Hematopoietic multipotent progenitor cell treated with erythropoietin and hydrocortisone succinate and interleukin-3 and kit ligand, for 15 days (in vitro differentiated cells): ENCODE measurements at regions not wholly inside any gene's neighbourhood (a gene's known extent, or its start where the extent isn't known, plus 50 kb on each side); places are given as distances from the start of the nearest gene placed in this dataset.
"Not testable (repeated sequence)": the region's sequence is repeated elsewhere in the genome, so short reads cannot be mapped to it uniquely, and the experiment has no call there.

Source experiments
- DNase-seq: peaks from one replicate; pipeline ENCODE4 v3.0.0-alpha.2; 2015; ENCODE audit warnings: low spot score

DNA sequence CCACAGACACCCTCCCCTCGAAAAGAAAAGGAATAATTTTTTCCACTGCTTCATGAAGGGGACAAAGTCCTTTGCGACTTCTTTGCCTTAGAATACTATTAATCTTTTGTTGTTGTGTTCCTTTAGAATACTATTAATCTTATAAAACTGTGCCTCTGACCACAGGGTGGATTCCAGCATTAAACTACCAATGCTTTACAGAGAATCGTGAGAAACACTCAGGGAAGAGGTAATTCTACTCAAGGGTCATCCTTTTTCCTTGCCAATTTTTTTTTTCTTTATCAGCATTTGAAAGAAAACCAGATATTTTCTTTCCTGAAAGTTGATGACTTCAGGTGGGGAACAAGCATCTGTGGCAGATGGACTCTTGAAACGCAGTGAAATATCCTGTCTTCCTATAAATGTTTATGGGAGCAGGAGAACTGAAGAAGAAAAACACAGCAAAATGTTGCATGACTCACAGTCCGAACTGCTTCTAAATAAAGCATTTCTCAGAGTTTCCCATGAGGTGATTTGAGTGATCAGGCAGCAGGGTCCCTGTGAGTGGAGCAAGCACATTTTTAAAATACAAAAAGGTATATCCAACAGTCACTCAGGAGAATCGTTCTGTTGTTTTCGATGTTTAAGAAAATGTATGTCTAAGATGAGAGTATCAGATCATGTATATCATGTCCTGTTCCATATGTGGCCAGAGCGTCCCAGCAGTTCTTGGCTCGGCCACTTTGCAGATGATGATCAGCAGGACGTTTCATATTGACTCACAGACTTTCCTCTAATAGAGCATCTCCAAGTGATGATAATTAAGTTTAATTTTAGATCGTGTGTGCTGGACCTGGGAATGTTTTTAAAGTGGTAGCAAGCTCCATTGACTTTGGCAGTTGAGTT lies 154.2 kb upstream of the RUNX1 start:
- no peak for DNase-seq

- DNase-seq = no peak
Observed at GRCh38 chr21:35202431-35202830, 153.3 kb upstream of the RUNX1 start.

DNA sequence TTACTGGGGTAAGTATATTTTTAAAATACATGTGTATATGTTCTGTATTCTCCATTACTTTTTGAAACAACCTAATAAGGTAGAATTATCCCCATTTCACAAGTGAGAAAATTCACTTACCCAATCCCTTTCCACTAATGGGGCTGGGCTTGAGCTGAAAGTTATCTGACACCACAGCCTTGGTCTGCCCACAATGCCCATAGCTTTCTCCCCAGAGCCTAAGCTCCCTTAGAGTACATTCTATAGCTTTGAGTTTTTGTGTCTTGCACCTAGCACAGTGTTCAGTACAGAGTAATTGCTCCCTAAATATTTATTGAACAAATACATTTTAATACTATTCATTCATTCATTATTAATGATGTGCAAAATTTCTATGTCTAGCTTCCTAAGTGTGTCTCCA lies 152.7 kb upstream of the RUNX1 start:
- no peak for DNase-seq

- no peak for DNase-seq
Observed at GRCh38 chr21:35201288-35201687, 152.2 kb upstream of the RUNX1 start.

- no peak for DNase-seq
Observed at GRCh38 chr21:35199733-35200015, 150.6 kb upstream of the RUNX1 start.

DNA sequence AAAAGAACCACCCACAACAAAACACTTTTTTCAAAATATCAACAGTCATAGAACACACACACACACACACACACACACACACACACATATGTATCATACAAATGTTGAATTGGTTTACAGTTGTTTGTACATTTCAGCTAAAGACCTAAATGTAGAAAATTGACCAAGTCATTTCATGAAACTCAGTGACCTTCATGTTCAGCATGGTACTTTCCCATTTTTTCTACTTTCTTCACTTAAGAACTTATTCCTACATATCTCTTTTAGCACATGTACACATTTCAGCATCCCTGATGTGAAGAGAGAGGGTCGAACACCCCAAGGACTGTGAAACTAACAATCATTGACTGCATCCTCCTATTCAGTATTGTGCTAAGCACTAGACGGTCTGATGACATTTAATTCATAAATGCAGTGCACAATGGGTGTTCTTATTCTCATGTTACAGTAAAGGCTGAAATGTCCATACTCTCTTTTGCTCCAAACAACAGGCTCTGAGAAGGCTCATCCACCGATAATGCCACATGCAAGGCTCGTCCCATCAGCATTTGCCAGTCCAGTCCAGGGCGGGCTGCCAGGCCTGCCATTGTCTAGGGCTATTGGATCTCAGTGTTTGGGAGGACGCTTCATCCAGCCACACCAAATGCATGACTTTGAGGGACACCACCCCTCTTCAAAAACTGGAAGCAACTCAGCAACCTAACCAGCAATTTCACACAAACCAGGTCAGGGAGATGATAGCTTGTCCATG lies 150.1 kb upstream of the RUNX1 start:
- DNase-seq = no peak

DNA sequence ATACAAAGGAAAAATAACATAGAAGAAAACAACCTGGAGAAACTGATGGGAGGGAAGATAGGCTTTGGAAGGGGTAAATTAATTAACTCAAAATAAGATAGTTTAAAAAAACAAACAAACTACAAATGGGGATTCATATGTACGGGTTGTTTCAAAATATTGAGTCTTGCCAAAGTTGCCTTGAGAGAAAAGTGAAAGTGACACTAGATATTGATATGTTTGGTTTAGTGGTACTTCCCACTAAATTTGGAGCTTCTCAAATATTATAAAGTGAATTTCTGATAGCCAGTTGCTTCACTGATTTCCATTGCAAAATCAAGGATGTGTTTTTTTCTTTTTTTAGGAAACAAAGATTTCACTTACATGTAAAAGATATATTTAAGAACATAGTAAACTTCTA lies 149.5 kb upstream of the RUNX1 start:
- no peak for DNase-seq

DNA sequence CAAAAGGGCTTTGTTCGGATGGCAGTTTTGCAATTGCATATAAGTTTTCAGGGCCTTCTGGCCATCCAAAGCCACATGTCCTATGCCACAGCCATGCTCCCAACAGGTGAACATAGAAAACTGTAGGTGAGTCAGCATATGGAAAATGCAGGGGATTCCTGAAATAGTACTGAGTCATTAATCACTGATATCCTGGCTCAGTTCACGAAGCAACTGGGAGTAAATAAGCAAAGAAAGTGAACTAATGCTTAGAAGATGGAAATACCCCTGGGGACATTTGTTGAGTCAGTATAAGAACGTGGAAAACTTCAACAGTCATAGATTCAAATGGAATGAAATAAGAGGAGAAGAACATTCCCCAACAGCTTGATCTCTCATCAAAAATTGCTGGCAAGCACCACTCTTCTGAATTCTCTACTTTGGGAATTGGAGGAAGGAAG lies 148.9 kb upstream of the RUNX1 start:
- no peak for DNase-seq

DNA sequence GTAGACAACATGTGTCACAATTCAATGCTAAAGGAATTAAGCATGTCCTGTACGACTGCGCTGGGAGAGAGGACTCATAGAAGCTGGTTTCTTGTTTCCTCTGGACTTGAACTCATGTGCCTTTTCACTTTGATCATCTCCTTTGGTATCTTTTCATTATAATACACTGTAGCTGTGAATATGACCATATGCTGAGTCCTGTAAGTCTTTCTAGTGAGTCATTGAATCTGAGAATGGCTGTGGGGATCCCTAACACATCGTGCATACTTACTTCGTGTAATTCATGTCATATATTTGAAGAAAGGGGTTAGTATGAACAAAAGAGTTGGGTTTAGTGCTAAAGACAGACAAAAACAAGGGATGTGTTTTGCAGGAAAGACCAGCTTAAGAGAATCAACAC lies 148.1 kb upstream of the RUNX1 start:
- no peak for DNase-seq

DNA sequence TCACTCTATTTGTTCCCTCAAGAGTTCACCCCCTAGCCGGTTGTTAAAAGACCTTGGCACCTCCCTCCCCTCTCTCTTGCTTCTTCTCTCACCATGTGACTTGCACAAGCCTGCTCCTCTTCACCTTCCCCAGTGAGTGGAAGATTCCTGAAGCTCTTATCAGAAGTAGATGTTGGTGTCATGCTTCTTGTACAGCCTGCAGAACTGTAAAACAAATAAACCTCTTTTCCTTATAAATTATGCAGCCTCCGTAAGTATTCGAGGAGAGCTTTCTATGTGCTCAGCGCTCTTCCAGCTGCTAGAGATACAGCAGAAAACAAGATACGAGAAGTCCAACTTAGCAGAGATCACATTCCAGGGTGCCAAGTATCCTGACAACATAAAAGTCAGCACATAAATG lies 147.0 kb upstream of the RUNX1 start:
- no peak for DNase-seq

- DNase-seq = no peak
Observed at GRCh38 chr21:35195232-35195631, 146.1 kb upstream of the RUNX1 start.

GRCh38 chr21:35191754-35192153 lies 142.7 kb upstream of the RUNX1 start:
- DNase-seq = no peak

GRCh38 chr21:35191128-35191527 lies 142.0 kb upstream of the RUNX1 start:
- DNase-seq = no peak

GRCh38 chr21:35190201-35190701 lies 141.1 kb upstream of the RUNX1 start:
- DNase-seq = no peak

GRCh38 chr21:35189077-35189863 lies 140.2 kb upstream of the RUNX1 start:
- DNase-seq = no peak

DNA sequence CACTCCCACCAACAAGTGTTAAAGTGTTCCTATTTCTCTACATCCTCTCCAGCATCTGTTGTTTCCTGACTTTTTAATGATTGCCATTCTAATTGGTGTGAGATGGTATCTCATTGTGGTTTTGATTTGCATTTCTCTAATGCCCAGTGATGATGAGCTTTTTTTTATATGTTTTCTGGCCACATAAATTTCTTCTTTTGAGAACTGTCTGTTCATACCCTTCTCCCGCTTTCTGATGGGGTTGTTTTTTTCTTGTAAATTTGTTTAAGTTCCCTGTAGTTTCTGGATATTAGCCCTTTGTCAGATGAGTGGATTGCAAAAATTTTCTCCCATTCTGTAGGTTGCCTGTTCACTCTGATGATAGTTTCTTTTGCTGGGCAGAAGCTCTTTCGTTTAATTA lies 134.3 kb upstream of the RUNX1 start:
- DNase-seq = not testable (repeated sequence)

DNA sequence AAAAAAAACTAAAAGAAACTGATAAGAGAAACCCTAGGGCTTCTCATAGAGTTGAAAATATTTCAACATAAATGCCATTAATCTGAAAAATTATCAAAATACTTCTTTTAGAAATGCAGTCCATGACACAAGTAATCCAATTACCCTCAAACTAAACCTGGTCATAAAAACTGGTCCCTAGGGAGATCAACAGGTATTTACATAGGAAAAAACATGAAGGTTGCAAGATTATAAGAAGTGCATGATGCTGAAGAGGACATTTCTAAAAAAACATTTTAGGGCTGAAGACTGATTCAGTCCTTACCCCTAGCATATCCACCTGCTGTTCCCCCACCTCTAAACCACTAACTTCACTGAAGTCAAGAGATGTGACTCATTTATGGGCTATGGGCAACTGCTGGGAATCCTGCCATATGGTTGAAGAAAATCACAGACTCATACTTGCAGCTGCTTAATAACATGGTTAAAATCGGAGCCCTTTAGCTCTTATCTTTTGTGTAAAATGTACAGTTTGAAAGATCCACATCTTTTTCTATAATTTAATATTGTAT lies 131.0 kb upstream of the RUNX1 start:
- DNase-seq = no peak

GRCh38 chr21:35178827-35179226 lies 129.7 kb upstream of the RUNX1 start:
- no peak for DNase-seq

DNA sequence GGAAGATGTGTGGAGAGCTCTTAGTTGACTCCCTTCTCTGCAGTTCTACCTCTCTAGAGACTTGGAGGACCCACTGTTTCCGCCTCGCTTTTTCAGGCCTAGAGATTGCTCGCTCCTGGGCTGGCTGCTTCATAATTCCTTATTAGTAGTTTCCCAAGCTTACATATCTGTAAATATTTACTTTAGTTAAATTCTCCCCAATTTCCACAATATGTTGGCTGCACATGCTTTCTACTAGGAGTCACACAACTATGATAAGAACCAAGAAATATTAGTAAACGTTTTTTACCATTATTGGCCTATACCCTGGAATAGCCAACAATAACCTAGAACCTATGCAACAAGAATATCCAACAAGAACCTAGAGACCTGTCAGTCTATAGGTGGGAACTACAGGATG lies 129.0 kb upstream of the RUNX1 start:
- DNase-seq = no peak

- DNase-seq = no peak
Observed at GRCh38 chr21:35172231-35172630, 123.1 kb upstream of the RUNX1 start.

- DNase-seq = no peak
Observed at GRCh38 chr21:35171385-35171784, 122.3 kb upstream of the RUNX1 start.

DNA sequence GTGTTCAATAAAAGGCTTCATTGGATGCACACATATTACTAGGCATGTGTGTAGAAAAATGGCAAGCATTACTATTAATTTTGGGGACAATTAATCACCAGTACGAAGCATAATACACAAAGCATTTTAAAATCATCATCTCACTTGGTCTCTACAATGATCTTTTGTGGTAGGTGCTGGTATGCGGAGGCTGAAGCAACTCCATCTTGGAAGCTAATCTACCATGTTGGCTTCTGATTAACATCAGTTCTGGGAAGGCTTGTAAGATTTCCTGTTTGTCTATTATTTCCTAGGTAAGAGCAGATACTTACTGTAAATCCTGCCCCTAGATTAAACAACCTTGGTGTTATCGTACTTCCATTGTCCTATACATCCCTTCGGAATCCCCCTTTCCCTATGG lies 121.7 kb upstream of the RUNX1 start:
- no peak for DNase-seq
